LNCaP clone FGC (cell line): ENCODE measurements at regions not wholly inside any gene's neighbourhood (a gene's known extent, or its start where the extent isn't known, plus 50 kb on each side); places are given as distances from the start of the nearest gene placed in this dataset.

Experiments
- DNase-seq: peaks from one replicate; pipeline ENCODE4 v3.0.0-alpha.2; 2011; ENCODE audit warnings: low read depth
- H3K4me3 ChIP-seq: 2 replicates; pipeline ENCODE4 v1.5.1; 2011; ENCODE audit warnings: mild to moderate bottlenecking, low read depth, low read length, control low read depth
- CTCF ChIP-seq: IDR thresholded peaks from 2 replicates; pipeline ENCODE4 v1.5.1; 2012; ENCODE audit warnings: mild to moderate bottlenecking; ENCODE audit not compliant: control insufficient read depth, insufficient read depth; ENCODE audit errors: extremely low read depth

- no peak for TF ChIP-seq CTCF
- no peak overlapping the region for H3K4me3 ChIP-seq
- DNase-seq = no peak
These were observed 137.2 kb downstream of the RPL22L1 start for GRCh38 chr3:170732660-170733245.

- no peak for TF ChIP-seq CTCF
- H3K4me3 ChIP-seq = no peak overlapping the region
- DNase-seq = no peak
These were observed 138.7 kb downstream of the RPL22L1 start for GRCh38 chr3:170731281-170731680.

GRCh38 chr3:170730071-170730812 lies 139.8 kb downstream of the RPL22L1 start:
- H3K4me3 ChIP-seq = no peak overlapping the region
- TF ChIP-seq CTCF = no peak
- no peak for DNase-seq

GRCh38 chr3:170728181-170728580 lies 141.8 kb downstream of the RPL22L1 start:
- no peak overlapping the region for H3K4me3 ChIP-seq
- no peak for DNase-seq
- TF ChIP-seq CTCF = no peak

GRCh38 chr3:170727754-170728153 lies 141.9 kb upstream of the SLC7A14 start:
- no peak overlapping the region for H3K4me3 ChIP-seq
- no peak for DNase-seq

GRCh38 chr3:170726976-170727661 lies 141.2 kb upstream of the SLC7A14 start:
- DNase-seq = no peak
- no peak for TF ChIP-seq CTCF
- no peak overlapping the region for H3K4me3 ChIP-seq

More at GRCh38 chr3:170727754-170728153, 141.9 kb upstream of the SLC7A14 start:
- TF ChIP-seq CTCF = no peak

- DNase-seq = no peak
These were observed 139.4 kb upstream of the SLC7A14 start for GRCh38 chr3:170725285-170725731.

More at GRCh38 chr3:170725285-170725731, 139.4 kb upstream of the SLC7A14 start:
- TF ChIP-seq CTCF = no peak
- H3K4me3 ChIP-seq = no peak overlapping the region
